Esophagus muscularis mucosa (tissue), 4 donors: ENCODE measurements at regions not wholly inside any gene's neighbourhood (a gene's known extent, or its start where the extent isn't known, plus 50 kb on each side); places are given as distances from the start of the nearest gene placed in this dataset.

Source experiments
- DNase-seq: peaks from one replicate; pipeline ENCODE4 v3.0.0-alpha.2; 2017; ENCODE audit errors: extremely low spot score
- H3K27ac ChIP-seq, 4 donors: fragments of 200-600 bp; sonication (generic); replicated peaks in 1 of 4; 1 replicate in 3 of 4; 2 replicates in 1 of 4; pipeline ENCODE4 v1.5.1; 2016 to 2019; ENCODE audit warnings: mild to moderate bottlenecking in 1 of 4
- H3K27me3 ChIP-seq, 4 donors: fragments of 200-600 bp; sonication (generic); one replicate each; pipeline versions ENCODE4 v1.5.1 to v1.6.0; 2016 to 2019
- H3K36me3 ChIP-seq, 4 donors: fragments of 200-600 bp; sonication (generic); one replicate each; pipeline ENCODE4 v1.5.1; 2016 to 2019
- H3K4me1 ChIP-seq, 4 donors: fragments of 200-600 bp; sonication (generic); one replicate each; pipeline ENCODE4 v1.5.1; 2016 to 2019
- H3K4me3 ChIP-seq, 4 donors: fragments of 200-600 bp; sonication (generic); 1 replicate in 2 of 4; 2 replicates in 2 of 4; pipeline ENCODE4 v1.5.1; 2016 to 2019; ENCODE audit warnings: mild to moderate bottlenecking in 4 of 4, moderate library complexity in 1 of 4
- H3K9me3 ChIP-seq, 4 donors: fragments of 200-600 bp; sonication (generic); 1 replicate in 3 of 4; 2 replicates in 1 of 4; pipeline ENCODE4 v1.5.1; 2016 to 2019
- CTCF ChIP-seq, 3 experiments: fragments of 200-600 bp in 2 of 3; fragments of 450-650 bp in 1 of 3; sonication (generic) in 2 of 3; IDR thresholded peaks; one replicate each; pipeline ENCODE4 v1.5.1; 2017 to 2019; ENCODE audit warnings: antibody characterized with exemption in 3 of 3, mild to moderate bottlenecking in 2 of 3, moderate library complexity in 1 of 3
- EP300 ChIP-seq: sonication (generic); formaldehyde crosslinking; IDR thresholded peaks from one replicate; pipeline ENCODE4 v1.6.1; 2017; ENCODE audit warnings: antibody characterized with exemption
- POLR2A ChIP-seq: fragments of 450-650 bp; IDR thresholded peaks from one replicate; pipeline ENCODE4 v1.6.1; 2017; ENCODE audit warnings: antibody characterized with exemption, moderate library complexity, mild to moderate bottlenecking, low read depth
- POLR2AphosphoS5 ChIP-seq, 2 donors: sonication (generic); formaldehyde crosslinking; IDR thresholded peaks; one replicate each; pipeline ENCODE4 v1.6.1; 2017; ENCODE audit warnings: antibody characterized with exemption in 2 of 2
- WGBS: methylation state at CpG from one replicate; pipeline ENCODE4 v1.1.5; 2018; 5-methylcytosine and 5-hydroxymethylcytosine counted together
- intact Hi-C: fragments of 100-400 bp; cut with DNase I; formaldehyde crosslinking; loops from one replicate; pipeline ENCODE4 v1.15.1; 2023

DNA sequence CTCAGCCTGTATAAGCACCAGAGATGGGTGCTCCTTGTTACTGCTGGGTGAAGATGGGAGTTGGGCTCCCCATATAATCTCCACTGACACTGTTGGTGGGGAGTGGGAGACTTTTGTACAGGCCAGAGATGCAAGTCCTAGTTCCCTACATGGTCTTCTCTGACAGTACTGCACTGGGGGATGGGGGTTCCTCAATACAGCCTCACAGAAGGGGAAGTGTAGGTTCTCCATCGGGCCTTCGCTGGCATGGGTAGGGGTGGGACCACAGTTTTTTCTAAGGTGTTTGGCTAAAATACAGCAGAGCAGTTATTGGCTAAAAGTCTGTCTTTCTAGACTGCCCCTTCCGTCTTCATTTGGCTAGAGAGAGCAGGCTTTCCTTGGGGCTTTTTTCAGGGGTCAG is 167.2 kb upstream of the SERP2 start:
- TF ChIP-seq CTCF (IDR thresholded peaks at IDR 0.05), result no peak
- no peak for TF ChIP-seq EP300
- TF ChIP-seq POLR2A, result no peak
- TF ChIP-seq POLR2AphosphoS5 (IDR thresholded peaks at IDR 0.05), result no peak
- no peaks in the 10 kb centered on the region for H3K36me3 ChIP-seq
- H3K4me3 ChIP-seq, result no peak overlapping the region
- intact Hi-C loops, result no loop called here
- WGBS, result 75% methylated on average over 3 of the region's 3 CpGs
- DNase-seq, result peak; percentile 60
- H3K9me3 ChIP-seq, result no peaks in the 10 kb centered on the region
- H3K4me1 ChIP-seq, result peaks cover 0 to 15% (median 14%) of the 10 kb centered on the region in 4 donors
- H3K27me3 ChIP-seq, result no peaks in the 10 kb centered on the region
- H3K27ac ChIP-seq, result no peak overlapping the region

- WGBS, result 92% methylated on average over 2 of the region's 2 CpGs
- no peak for TF ChIP-seq EP300
- TF ChIP-seq POLR2A, result no peak
- no peak for TF ChIP-seq POLR2AphosphoS5 (IDR thresholded peaks at IDR 0.05)
- TF ChIP-seq CTCF (IDR thresholded peaks at IDR 0.05), result no peak
- H3K27ac ChIP-seq, result no peak overlapping the region
Observed at GRCh38 chr13:44207476-44207875, 166.1 kb upstream of the SERP2 start.

GRCh38 chr13:44210525-44210924 is 163.1 kb upstream of the SERP2 start:
- Histone ChIP-seq H3K4me1 (peaks cover 0 to 37% (median 36%) of the 10 kb centered on the region in 4 donors), H3K27me3 (no peaks in the 10 kb centered on the region), H3K36me3 (no peaks in the 10 kb centered on the region), H3K4me3 (no peak overlapping the region), H3K27ac (peak overlapping the region; percentile 66 to 72 (median 70)), H3K9me3 (no peaks in the 10 kb centered on the region)
- TF ChIP-seq POLR2AphosphoS5 (IDR thresholded peaks at IDR 0.05) (no peak), POLR2A (no peak), CTCF (IDR thresholded peaks at IDR 0.05) (no peak), EP300 (no peak)
- intact Hi-C loops, result no loop called here
- WGBS, result 84% methylated on average over 2 of the region's 2 CpGs
- DNase-seq, result no peak

More at GRCh38 chr13:44207476-44207875, 166.1 kb upstream of the SERP2 start:
- Histone ChIP-seq H3K4me3 (no peak overlapping the region), H3K27me3 (no peaks in the 10 kb centered on the region), H3K36me3 (no peaks in the 10 kb centered on the region), H3K4me1 (peaks cover 0 to 26% (median 24%) of the 10 kb centered on the region in 4 donors), H3K9me3 (no peaks in the 10 kb centered on the region)
- DNase-seq, result peak; percentile 62
- intact Hi-C loops, result no loop called here

- no peak overlapping the region for H3K4me3 ChIP-seq
- H3K27me3 ChIP-seq, result no peaks in the 10 kb centered on the region
- WGBS, result 55% methylated on average over 4 of the region's 4 CpGs
- DNase-seq, result no peak
- TF ChIP-seq POLR2AphosphoS5 (IDR thresholded peaks at IDR 0.05), result peak; percentile 35 to 47
- no peak for TF ChIP-seq EP300
- no peak for TF ChIP-seq POLR2A
- TF ChIP-seq CTCF (IDR thresholded peaks at IDR 0.05), result no peak
- intact Hi-C loops, result no loop called here
- H3K9me3 ChIP-seq, result no peaks in the 10 kb centered on the region
- no peaks in the 10 kb centered on the region for H3K36me3 ChIP-seq
- peak overlapping the region; percentile 66 to 72 (median 70) for H3K27ac ChIP-seq
- peaks cover 0 to 37% (median 36%) of the 10 kb centered on the region in 4 donors for H3K4me1 ChIP-seq
Observed at GRCh38 chr13:44211286-44211685, 162.3 kb upstream of the SERP2 start.

DNA sequence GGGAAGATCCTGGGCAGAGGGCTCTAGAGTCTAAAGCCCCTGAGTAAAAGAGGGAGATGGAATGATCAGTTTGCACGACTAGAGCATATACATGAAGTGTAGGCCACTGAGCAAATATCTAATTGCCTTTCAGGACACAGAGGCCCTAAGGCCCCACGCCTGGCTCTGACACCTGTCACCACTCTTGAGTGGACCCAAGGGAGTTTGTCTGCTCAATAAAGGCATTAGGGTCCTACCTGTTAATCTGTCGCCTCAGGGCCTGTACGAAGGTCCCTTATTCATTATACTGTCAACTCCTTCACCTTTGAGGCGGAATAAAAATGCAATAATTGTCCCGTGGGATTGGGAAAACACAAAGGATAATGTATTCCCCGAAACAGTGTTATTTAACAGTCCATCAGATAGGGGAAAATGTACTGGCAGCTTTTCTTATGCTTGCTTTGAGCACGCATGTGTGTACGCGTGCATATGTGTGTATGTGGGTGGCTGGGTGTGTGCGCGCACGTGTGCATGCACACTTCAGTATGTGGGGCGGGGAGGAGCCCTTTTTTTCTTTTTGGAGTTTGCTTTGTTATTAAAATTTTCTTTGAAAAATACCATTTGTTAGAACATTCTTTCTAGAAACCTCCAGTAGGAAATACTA is 161.8 kb upstream of the SERP2 start:
- H3K36me3 ChIP-seq, result no peaks in the 10 kb centered on the region
- DNase-seq, result no peak
- TF ChIP-seq POLR2AphosphoS5 (IDR thresholded peaks at IDR 0.05), result no peak
- no peak for TF ChIP-seq EP300
- no peak for TF ChIP-seq POLR2A
- TF ChIP-seq CTCF (IDR thresholded peaks at IDR 0.05), result no peak
- peak overlapping the region; percentile 66 to 72 (median 70) for H3K27ac ChIP-seq
- peaks cover 0 to 37% (median 36%) of the 10 kb centered on the region in 4 donors for H3K4me1 ChIP-seq
- no peaks in the 10 kb centered on the region for H3K9me3 ChIP-seq
- H3K27me3 ChIP-seq, result no peaks in the 10 kb centered on the region
- 83% methylated on average over 14 of the region's 14 CpGs for WGBS
- no peak overlapping the region for H3K4me3 ChIP-seq
- intact Hi-C loops, result no loop called here
